T-helper 2 cell (primary cell): ENCODE measurements at regions not wholly inside any gene's neighbourhood (a gene's known extent, or its start where the extent isn't known, plus 50 kb on each side); places are given as distances from the start of the nearest gene placed in this dataset.

Source experiments
- DNase-seq, 5 experiments: peaks; one replicate each; pipeline versions ENCODE4 v3.0.0 to v3.0.0-alpha.2; 2012 to 2022

- DNase-seq: no peak
Measured at GRCh38 chr1:172955161-172955815, 95.5 kb downstream of the TNFSF18 start.

GRCh38 chr1:172956871-172957270, 93.9 kb downstream of the TNFSF18 start:
- no peak for DNase-seq

- no peak for DNase-seq
Measured at GRCh38 chr1:172957491-172957890, 93.2 kb downstream of the TNFSF18 start.

GRCh38 chr1:172959571-172959970, 91.2 kb downstream of the TNFSF18 start:
- no peak for DNase-seq

- DNase-seq: no peak
Measured at GRCh38 chr1:172960019-172960418, 90.7 kb downstream of the TNFSF18 start.

GRCh38 chr1:172960454-172961208, 90.1 kb downstream of the TNFSF18 start:
- DNase-seq: no peak

- DNase-seq: no peak
Measured at GRCh38 chr1:172964864-172965263, 85.9 kb downstream of the TNFSF18 start.

GRCh38 chr1:172966844-172967540, 83.7 kb downstream of the TNFSF18 start:
- peak in 1 of 5 experiments; percentile 35 for DNase-seq

- DNase-seq: no peak
Measured at GRCh38 chr1:172967936-172968335, 82.8 kb downstream of the TNFSF18 start.

- DNase-seq: no peak
Measured at GRCh38 chr1:172969611-172970010, 81.1 kb downstream of the TNFSF18 start.

GRCh38 chr1:172970186-172970585, 80.6 kb downstream of the TNFSF18 start:
- DNase-seq: no peak

GRCh38 chr1:172971241-172971640, 79.5 kb downstream of the TNFSF18 start:
- no peak for DNase-seq

GRCh38 chr1:172972258-172972657, 78.5 kb downstream of the TNFSF18 start:
- no peak for DNase-seq

GRCh38 chr1:172973424-172973823, 77.3 kb downstream of the TNFSF18 start:
- no peak for DNase-seq

- DNase-seq: no peak
Measured at GRCh38 chr1:172976222-172977041, 74.3 kb downstream of the TNFSF18 start.

GRCh38 chr1:172977296-172978017, 73.3 kb downstream of the TNFSF18 start:
- no peak for DNase-seq

- no peak for DNase-seq
Measured at GRCh38 chr1:172978595-172978994, 72.1 kb downstream of the TNFSF18 start.

- no peak for DNase-seq
Measured at GRCh38 chr1:172979828-172980227, 70.9 kb downstream of the TNFSF18 start.

- DNase-seq: no peak
Measured at GRCh38 chr1:172980456-172980855, 70.3 kb downstream of the TNFSF18 start.

GRCh38 chr1:172980971-172981370, 69.8 kb downstream of the TNFSF18 start:
- DNase-seq: no peak
